Kidney epithelial cell (primary cell): ENCODE measurements at regions not wholly inside any gene's neighbourhood (a gene's known extent, or its start where the extent isn't known, plus 50 kb on each side); places are given as distances from the start of the nearest gene placed in this dataset.

ENCODE experiments used
- DNase-seq: peaks from one replicate; pipeline ENCODE4 v3.0.0-alpha.2; 2010; ENCODE audit warnings: low read depth
- H3K27me3 ChIP-seq: 2 replicates; pipeline ENCODE4 v1.6.0; 2011; ENCODE audit warnings: low read length; ENCODE audit not compliant: control insufficient read depth, insufficient read depth
- H3K36me3 ChIP-seq: 2 replicates; pipeline ENCODE4 v1.5.1; 2011; ENCODE audit warnings: low read length; ENCODE audit not compliant: control insufficient read depth, insufficient read depth
- H3K4me3 ChIP-seq: 2 replicates; pipeline ENCODE4 v1.5.1; 2011; ENCODE audit warnings: low read depth, mild to moderate bottlenecking, control low read depth, low read length
- CTCF ChIP-seq: IDR thresholded peaks from 2 replicates; pipeline ENCODE4 v1.5.1; 2011; ENCODE audit warnings: mild to moderate bottlenecking, moderate library complexity, low read length, control low read depth, inconsistent platforms; ENCODE audit not compliant: insufficient read depth, poor library complexity, severe bottlenecking

- no peaks in the 10 kb centered on the region for H3K36me3 ChIP-seq
- H3K4me3 ChIP-seq: no peak overlapping the region
- TF ChIP-seq CTCF: no peak
- no peaks in the 10 kb centered on the region for H3K27me3 ChIP-seq
- no peak for DNase-seq
Measured at GRCh38 chr2:6730003-6730402, 135.7 kb downstream of the CMPK2 start.

GRCh38 chr2:6730649-6731532 lies 134.8 kb downstream of the CMPK2 start:
- no peak for DNase-seq
- TF ChIP-seq CTCF: no peak
- H3K27me3 ChIP-seq: no peaks in the 10 kb centered on the region

GRCh38 chr2:6739547-6739946 lies 126.2 kb downstream of the CMPK2 start:
- no peak for TF ChIP-seq CTCF

More at GRCh38 chr2:6730649-6731532, 134.8 kb downstream of the CMPK2 start:
- Histone ChIP-seq H3K4me3 (no peak overlapping the region), H3K36me3 (no peaks in the 10 kb centered on the region)

GRCh38 chr2:6741229-6741628 lies 124.5 kb downstream of the CMPK2 start:
- no peak for TF ChIP-seq CTCF
- H3K27me3 ChIP-seq: no peaks in the 10 kb centered on the region
- no peak overlapping the region for H3K4me3 ChIP-seq
- no peak for DNase-seq
- H3K36me3 ChIP-seq: no peaks in the 10 kb centered on the region

More at GRCh38 chr2:6739547-6739946, 126.2 kb downstream of the CMPK2 start:
- H3K4me3 ChIP-seq: no peak overlapping the region
- no peaks in the 10 kb centered on the region for H3K36me3 ChIP-seq
- no peaks in the 10 kb centered on the region for H3K27me3 ChIP-seq
- no peak for DNase-seq

GRCh38 chr2:6744038-6744437 lies 121.7 kb downstream of the CMPK2 start:
- H3K36me3 ChIP-seq: no peaks in the 10 kb centered on the region
- no peak overlapping the region for H3K4me3 ChIP-seq
- DNase-seq: no peak
- no peaks in the 10 kb centered on the region for H3K27me3 ChIP-seq
- TF ChIP-seq CTCF: no peak

GRCh38 chr2:6747433-6747832 lies 118.3 kb downstream of the CMPK2 start:
- DNase-seq: no peak
- H3K4me3 ChIP-seq: no peak overlapping the region
- no peaks in the 10 kb centered on the region for H3K27me3 ChIP-seq
- H3K36me3 ChIP-seq: no peaks in the 10 kb centered on the region
- no peak for TF ChIP-seq CTCF
